ENCODE measurements at regions not wholly inside any gene's neighbourhood (a gene's known extent, or its start where the extent isn't known, plus 50 kb on each side); places are given as distances from the start of the nearest gene placed in this dataset.

DNA sequence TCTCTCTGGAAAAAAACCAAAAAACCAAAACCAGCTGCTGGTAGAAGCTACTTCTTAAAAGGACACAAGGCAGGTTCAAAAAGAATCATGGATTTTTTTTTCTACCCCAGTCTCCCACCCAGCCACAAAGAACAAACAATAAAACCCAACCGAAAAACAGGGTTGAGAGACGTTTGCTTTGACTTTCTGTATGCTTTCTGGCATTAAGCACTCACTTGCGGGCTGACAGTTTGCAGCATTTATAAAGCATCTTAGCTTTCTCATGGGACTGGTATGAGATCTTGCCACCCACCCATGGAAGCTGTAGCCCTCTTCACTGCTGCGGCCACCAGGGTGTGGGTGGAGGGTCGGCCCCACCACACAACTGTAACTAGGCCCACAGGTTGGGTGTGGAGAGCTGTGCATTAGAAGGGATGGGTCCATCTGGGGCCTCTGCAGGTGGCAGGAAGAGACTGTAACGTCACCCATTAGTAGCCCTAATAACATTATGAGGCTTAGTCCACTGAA lies 165.7 kb downstream of the RHOU start:
- no peak for TF ChIP-seq POLR2A (IDR thresholded peaks at IDR 0.05)
- no peak for TF ChIP-seq CTCF (IDR thresholded peaks at IDR 0.05)
- no peak for TF ChIP-seq POLR2AphosphoS5 (IDR thresholded peaks at IDR 0.05)

All from breast epithelium (tissue), 3 donors.